22Rv1 (cell line): ENCODE measurements at regions not wholly inside any gene's neighbourhood (a gene's known extent, or its start where the extent isn't known, plus 50 kb on each side); places are given as distances from the start of the nearest gene placed in this dataset.

Source experiments
- H3K27ac ChIP-seq: fragments of 450-650 bp; 2 replicates; pipeline ENCODE4 v1.5.1; 2017
- CTCF ChIP-seq: fragments of 450-650 bp; IDR thresholded peaks from 2 replicates; pipeline ENCODE4 v1.5.1; 2017; ENCODE audit warnings: mild to moderate bottlenecking
- ZFX ChIP-seq: fragments of 450-650 bp; IDR thresholded peaks from 2 replicates; pipeline ENCODE4 v1.6.1; 2017; ENCODE audit warnings: antibody characterized with exemption, borderline replicate concordance

- no peak for TF ChIP-seq ZFX
- no peak for TF ChIP-seq CTCF
Measured at GRCh38 chr14:86193756-86194155, 663.8 kb downstream of the FLRT2 start.

GRCh38 chr14:86179980-86180379 is 650.0 kb downstream of the FLRT2 start:
- no peak overlapping the region for H3K27ac ChIP-seq
- TF ChIP-seq ZFX, result no peak
- TF ChIP-seq CTCF, result no peak

More at GRCh38 chr14:86193756-86194155, 663.8 kb downstream of the FLRT2 start:
- H3K27ac ChIP-seq, result no peak overlapping the region

- TF ChIP-seq ZFX (no peak), CTCF (no peak)
- no peak overlapping the region for H3K27ac ChIP-seq
Measured at GRCh38 chr14:86168371-86168770, 638.4 kb downstream of the FLRT2 start.

- no peak overlapping the region for H3K27ac ChIP-seq
- TF ChIP-seq CTCF, result no peak
Measured at GRCh38 chr14:86166541-86166940, 636.6 kb downstream of the FLRT2 start.

- H3K27ac ChIP-seq, result no peak overlapping the region
- TF ChIP-seq ZFX (no peak), CTCF (peak; percentile 51)
Measured at GRCh38 chr14:86153480-86153879, 623.5 kb downstream of the FLRT2 start.

- TF ChIP-seq CTCF, result no peak
- no peak for TF ChIP-seq ZFX
- H3K27ac ChIP-seq, result no peak overlapping the region
Measured at GRCh38 chr14:86143248-86143647, 613.3 kb downstream of the FLRT2 start.

GRCh38 chr14:86141966-86142365 is 612.0 kb downstream of the FLRT2 start:
- no peak for TF ChIP-seq ZFX
- no peak for TF ChIP-seq CTCF

More at GRCh38 chr14:86141966-86142365, 612.0 kb downstream of the FLRT2 start:
- no peak overlapping the region for H3K27ac ChIP-seq
